ENCODE measurements at regions not wholly inside any gene's neighbourhood (a gene's known extent, or its start where the extent isn't known, plus 50 kb on each side); places are given as distances from the start of the nearest gene placed in this dataset.

DNA sequence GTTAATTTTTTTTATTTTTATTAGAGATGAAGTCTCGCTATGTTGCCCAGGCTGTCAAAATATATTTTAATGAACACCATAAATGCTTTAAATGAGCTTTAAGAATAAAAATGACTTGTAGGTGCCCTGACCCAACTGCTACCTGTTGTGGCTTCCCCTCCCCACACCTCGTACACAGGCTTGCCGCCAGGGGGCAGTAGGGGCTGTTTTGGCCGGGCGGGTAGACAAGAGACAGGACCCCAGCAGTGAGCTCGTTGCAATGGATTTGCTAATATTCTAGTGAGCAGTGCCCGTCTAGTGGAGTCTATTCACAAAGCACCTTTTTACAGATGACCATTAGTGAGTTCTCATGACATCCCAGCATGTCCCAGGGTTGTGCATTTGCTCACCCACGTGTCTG is 418.1 kb downstream of the OCA2 start:
- H3K4me3 ChIP-seq (ENCODE audit: control insufficient read depth, low read depth, low read length) = no peak overlapping the region
- TF ChIP-seq CTCF (IDR thresholded peaks at IDR 0.05; ENCODE audit: control insufficient read depth, insufficient read depth, low read depth, low read length, missing control alignments) = peak; percentile 14
- no peak for DNase-seq (ENCODE audit: low read depth)

DNA sequence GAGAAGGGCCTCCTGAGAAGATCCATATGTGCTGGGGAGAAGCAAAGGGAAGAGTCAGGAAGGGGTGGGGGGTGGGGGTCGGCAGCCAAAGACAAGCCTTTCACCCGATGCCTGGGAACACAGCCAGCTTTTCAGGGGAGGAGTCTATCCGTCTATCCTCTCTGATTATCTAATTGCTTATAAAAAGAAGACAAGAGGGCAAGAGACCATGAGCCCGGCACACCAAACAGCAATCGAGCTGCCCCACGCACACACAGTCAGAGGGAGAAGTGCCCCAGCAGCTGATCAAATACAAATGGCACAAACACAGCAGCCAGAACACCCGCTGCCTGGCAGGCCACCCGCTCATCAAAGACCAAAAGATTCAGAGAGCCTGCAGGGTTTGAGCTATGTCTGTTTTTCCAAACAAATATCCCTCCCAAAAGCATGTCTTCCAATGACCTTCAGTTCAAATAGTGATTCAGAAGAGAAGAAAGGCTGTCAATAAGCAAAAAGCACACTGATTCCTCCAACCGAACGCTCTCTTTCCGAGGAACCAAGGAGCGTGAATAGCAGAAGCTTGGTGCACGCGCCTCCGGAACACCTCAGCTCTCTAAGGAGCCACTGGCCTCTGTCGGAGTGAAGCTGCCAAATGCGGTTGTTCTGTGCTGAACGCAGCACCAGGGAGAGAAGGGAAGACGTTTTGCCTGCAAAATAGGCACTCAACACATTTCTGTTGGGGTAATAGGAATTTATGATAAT is 419.2 kb downstream of the OCA2 start:
- no peak for TF ChIP-seq CTCF (IDR thresholded peaks at IDR 0.05; ENCODE audit: control insufficient read depth, insufficient read depth, low read depth, low read length, missing control alignments)
- H3K4me3 ChIP-seq (ENCODE audit: control insufficient read depth, low read depth, low read length) = no peak overlapping the region
- DNase-seq (ENCODE audit: low read depth) = no peak

GRCh38 chr15:27679203-27679602 is 419.9 kb downstream of the OCA2 start:
- no peak overlapping the region for H3K4me3 ChIP-seq (ENCODE audit: control insufficient read depth, low read depth, low read length)
- no peak for TF ChIP-seq CTCF (IDR thresholded peaks at IDR 0.05; ENCODE audit: control insufficient read depth, insufficient read depth, low read depth, low read length, missing control alignments)
- no peak for DNase-seq (ENCODE audit: low read depth)

DNA sequence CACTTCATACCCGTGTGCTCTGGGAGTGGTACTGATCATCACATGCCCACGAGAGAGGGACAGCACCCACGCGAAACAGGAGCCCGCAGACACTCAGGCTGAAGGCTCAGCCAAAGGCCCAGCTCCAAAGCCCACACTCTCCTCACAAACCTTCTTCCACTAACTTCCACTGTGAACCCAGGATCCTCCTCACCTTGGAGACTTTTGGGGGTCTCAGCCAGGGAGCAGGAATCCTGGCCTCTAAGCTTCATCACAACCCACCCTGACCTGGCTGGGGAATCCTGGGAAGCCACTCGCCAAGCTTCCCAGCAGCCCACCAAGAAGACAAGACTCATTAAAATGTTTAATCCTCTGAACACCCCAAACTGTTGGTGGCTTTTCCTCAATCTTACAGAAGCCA is 421.2 kb downstream of the OCA2 start:
- TF ChIP-seq CTCF (IDR thresholded peaks at IDR 0.05; ENCODE audit: control insufficient read depth, insufficient read depth, low read depth, low read length, missing control alignments) = no peak
- DNase-seq (ENCODE audit: low read depth) = no peak
- H3K4me3 ChIP-seq (ENCODE audit: control insufficient read depth, low read depth, low read length) = no peak overlapping the region

DNA sequence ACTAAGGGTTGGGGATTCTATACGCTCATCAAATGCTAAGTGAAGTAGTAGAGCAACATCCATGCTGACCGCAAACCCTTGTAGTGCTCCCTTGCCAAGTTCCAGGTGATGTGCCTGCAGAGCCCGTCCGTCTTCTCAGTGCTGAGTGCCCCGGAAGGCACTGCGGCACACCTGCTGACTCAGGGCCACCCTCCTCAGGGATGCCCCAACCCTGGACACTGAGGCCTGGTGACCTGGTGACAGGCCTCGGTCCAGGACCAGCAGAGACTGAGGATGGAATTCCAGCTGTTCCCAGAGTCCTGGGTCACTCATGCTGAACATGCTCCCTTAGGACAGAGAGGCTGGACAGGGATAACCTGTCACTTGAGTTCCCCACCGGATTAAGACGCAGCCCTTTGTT is 422.5 kb downstream of the OCA2 start:
- no peak for DNase-seq (ENCODE audit: low read depth)
- no peak for TF ChIP-seq CTCF (IDR thresholded peaks at IDR 0.05; ENCODE audit: control insufficient read depth, insufficient read depth, low read depth, low read length, missing control alignments)
- no peak overlapping the region for H3K4me3 ChIP-seq (ENCODE audit: control insufficient read depth, low read depth, low read length)

DNA sequence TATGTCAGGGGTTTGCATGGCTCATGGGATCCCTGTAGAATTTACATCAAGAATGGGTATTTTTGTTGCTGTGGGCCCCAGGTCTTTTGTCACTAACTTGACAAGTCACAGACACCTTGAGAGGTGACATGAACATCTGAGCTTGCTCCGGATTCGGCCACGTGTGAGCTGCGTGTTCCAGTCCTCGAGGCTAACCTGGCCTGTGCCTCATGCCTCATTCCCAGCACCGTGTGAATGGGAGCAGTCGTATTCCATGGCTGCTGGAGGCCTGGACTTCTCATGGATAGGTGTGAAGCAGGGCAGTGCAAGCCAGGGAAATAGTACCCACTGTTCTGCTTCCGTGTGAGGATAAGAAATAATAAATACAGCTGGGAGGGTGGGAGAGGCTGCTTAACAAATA is 423.5 kb downstream of the OCA2 start:
- H3K4me3 ChIP-seq (ENCODE audit: control insufficient read depth, low read depth, low read length) = no peak overlapping the region
- DNase-seq (ENCODE audit: low read depth) = no peak
- TF ChIP-seq CTCF (IDR thresholded peaks at IDR 0.05; ENCODE audit: control insufficient read depth, insufficient read depth, low read depth, low read length, missing control alignments) = no peak
